ENCODE measurements at regions not wholly inside any gene's neighbourhood (a gene's known extent, or its start where the extent isn't known, plus 50 kb on each side); places are given as distances from the start of the nearest gene placed in this dataset.

DNA sequence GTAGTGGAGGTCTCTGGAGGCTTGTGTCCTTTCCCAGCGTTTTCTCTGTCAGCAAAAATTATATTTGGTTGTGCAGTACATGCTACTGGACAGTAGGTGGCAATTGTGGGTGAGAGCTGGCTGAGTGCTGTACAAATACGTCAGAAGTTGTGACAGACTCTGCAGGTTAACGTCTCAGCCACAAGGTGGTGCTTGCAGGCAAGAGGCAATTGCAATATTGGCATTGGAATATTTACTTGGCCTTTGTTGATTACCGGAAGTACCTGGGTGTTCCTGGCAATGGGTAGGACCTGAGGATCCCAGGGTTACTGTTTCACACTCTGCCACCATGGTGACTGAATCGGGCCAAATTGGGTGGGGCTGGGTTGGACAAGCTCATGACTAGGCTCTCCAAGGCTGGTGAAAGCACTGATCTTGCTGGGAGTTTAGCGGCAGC, 333.9 kb upstream of the LMO3 start:
- DNase-seq: no peak
- Histone ChIP-seq H3K9me3 (peaks cover 0 to 53% (median 31%) of the 10 kb centered on the region in 8 donors), H3K27ac (no peak overlapping the region), H3K36me3 (no peaks in the 10 kb centered on the region), H3K4me1 (no peaks in the 10 kb centered on the region), H3K4me3 (no peak overlapping the region), H3K27me3 (replicated peaks in 1 of 7) (no peaks in the 10 kb centered on the region)
- 36 to 48% (median 37%) methylated on average over 6 of the region's 6 CpGs for WGBS, 5 donors
- TF ChIP-seq POLR2A (IDR thresholded peaks at IDR 0.05): no peak
- TF ChIP-seq, protein P1, sequence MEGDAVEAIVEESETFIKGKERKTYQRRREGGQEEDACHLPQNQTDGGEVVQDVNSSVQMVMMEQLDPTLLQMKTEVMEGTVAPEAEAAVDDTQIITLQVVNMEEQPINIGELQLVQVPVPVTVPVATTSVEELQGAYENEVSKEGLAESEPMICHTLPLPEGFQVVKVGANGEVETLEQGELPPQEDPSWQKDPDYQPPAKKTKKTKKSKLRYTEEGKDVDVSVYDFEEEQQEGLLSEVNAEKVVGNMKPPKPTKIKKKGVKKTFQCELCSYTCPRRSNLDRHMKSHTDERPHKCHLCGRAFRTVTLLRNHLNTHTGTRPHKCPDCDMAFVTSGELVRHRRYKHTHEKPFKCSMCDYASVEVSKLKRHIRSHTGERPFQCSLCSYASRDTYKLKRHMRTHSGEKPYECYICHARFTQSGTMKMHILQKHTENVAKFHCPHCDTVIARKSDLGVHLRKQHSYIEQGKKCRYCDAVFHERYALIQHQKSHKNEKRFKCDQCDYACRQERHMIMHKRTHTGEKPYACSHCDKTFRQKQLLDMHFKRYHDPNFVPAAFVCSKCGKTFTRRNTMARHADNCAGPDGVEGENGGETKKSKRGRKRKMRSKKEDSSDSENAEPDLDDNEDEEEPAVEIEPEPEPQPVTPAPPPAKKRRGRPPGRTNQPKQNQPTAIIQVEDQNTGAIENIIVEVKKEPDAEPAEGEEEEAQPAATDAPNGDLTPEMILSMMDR (IDR thresholded peaks at IDR 0.05 in 8 of 11, conservative IDR thresholded peaks at IDR 0.05 in 3 of 11): peak in 3 of 11 experiments; percentile 13 to 27 (median 16)
- intact Hi-C loops (cut with DNase I; ENCODE audit: low total_unique reads): no loop called here

DNA sequence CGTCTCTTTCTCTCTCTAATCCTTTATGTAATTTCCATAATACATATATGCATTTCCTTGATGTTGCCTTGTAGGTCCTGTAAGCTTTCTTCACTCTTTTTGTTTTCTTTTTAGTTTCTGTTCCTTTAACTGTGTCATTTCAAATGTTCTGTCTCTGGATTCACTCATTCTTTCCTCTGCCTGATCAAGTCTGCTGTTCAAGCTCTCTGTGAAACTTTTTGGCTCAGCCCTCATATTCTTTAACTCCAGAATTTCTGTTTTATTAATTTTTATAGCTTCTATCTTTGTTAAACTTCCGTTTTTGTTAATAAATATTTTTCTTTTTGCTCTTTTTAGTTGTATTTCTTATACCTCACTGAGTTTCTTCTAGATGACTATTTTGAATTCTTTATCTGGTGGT, 321.3 kb upstream of the LMO3 start:
- DNase-seq: no peak
- intact Hi-C loops (cut with DNase I; ENCODE audit: low total_unique reads): no loop called here
- WGBS, 5 donors: 57 to 85% (median 69%) methylated on average over 2 of the region's 2 CpGs
- Histone ChIP-seq H3K36me3 (no peaks in the 10 kb centered on the region), H3K4me3 (no peak overlapping the region), H3K27me3 (replicated peaks in 1 of 7) (no peaks in the 10 kb centered on the region), H3K9me3 (peaks cover 0 to 50% (median 28%) of the 10 kb centered on the region in 8 donors), H3K27ac (no peak overlapping the region), H3K4me1 (no peaks in the 10 kb centered on the region)
- TF ChIP-seq POLR2A (IDR thresholded peaks at IDR 0.05) (no peak), POLR2AphosphoS5 (IDR thresholded peaks at IDR 0.05) (no peak)
- TF ChIP-seq, protein P1 (IDR thresholded peaks at IDR 0.05 in 8 of 11, conservative IDR thresholded peaks at IDR 0.05 in 3 of 11): no peak

DNA sequence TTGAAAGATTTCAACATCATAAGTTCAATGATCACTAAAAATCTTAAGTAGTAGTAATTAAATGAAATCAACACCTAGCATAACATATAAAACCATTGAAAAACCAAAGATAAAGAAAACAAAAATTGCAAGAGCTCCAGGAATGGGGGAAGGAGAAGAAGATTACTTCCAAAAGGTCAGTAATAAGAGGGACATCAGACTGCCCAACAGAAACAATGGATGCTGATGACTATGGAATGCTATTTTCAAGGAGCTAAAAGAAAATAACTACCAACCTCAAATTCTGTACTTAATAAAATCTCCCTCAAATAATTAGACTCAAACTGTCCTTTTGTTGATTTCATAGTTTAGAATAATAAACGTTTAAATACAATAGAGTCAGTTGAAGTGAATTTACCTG, 314.5 kb upstream of the LMO3 start:
- Histone ChIP-seq H3K27me3 (replicated peaks in 1 of 7) (no peaks in the 10 kb centered on the region), H3K9me3 (peaks cover 0 to 61% (median 36%) of the 10 kb centered on the region in 8 donors), H3K27ac (no peak overlapping the region), H3K36me3 (no peaks in the 10 kb centered on the region), H3K4me1 (no peaks in the 10 kb centered on the region), H3K4me3 (no peak overlapping the region)
- WGBS, 5 donors: 75 to 92% (median 79%) methylated on average over 1 of the region's 1 CpG
- intact Hi-C loops (cut with DNase I; ENCODE audit: low total_unique reads): no loop called here
- no peak for DNase-seq
- TF ChIP-seq POLR2A (IDR thresholded peaks at IDR 0.05) (no peak), POLR2AphosphoS5 (IDR thresholded peaks at IDR 0.05) (no peak)
- TF ChIP-seq, protein P1 (IDR thresholded peaks at IDR 0.05 in 8 of 11, conservative IDR thresholded peaks at IDR 0.05 in 3 of 11): no peak

DNA sequence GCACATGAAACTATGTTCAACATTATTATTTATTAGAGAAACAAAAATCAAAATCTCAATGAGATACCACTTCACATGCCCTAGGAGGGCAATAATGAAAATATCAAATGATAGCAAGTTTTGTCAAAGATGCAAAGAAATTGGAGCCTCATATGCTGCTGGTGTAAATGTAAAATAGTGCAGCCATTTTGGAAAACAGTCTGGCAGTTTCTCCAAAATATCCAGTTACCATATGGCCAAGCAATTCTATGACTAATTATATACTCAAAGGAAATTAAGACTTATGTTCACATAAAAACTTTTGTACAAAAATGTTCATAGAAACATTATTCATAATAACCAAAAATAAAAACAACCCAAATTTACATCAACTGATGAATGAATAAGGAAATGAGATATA, 313.6 kb upstream of the LMO3 start:
- intact Hi-C loops (cut with DNase I; ENCODE audit: low total_unique reads): no loop called here
- H3K27ac ChIP-seq: no peak overlapping the region
- no peak overlapping the region for H3K4me3 ChIP-seq
- no peaks in the 10 kb centered on the region for H3K4me1 ChIP-seq
- TF ChIP-seq, protein P1 (IDR thresholded peaks at IDR 0.05 in 8 of 11, conservative IDR thresholded peaks at IDR 0.05 in 3 of 11): no peak
- TF ChIP-seq POLR2A (IDR thresholded peaks at IDR 0.05): no peak
- TF ChIP-seq POLR2AphosphoS5 (IDR thresholded peaks at IDR 0.05): no peak
- H3K9me3 ChIP-seq: peaks cover 0 to 52% (median 37%) of the 10 kb centered on the region in 8 donors
- no peaks in the 10 kb centered on the region for H3K36me3 ChIP-seq
- H3K27me3 ChIP-seq (replicated peaks in 1 of 7): no peaks in the 10 kb centered on the region
- no peak for DNase-seq

Data from spleen (tissue), 11 donors.